Stomach (tissue), 8 donors: ENCODE measurements at regions not wholly inside any gene's neighbourhood (a gene's known extent, or its start where the extent isn't known, plus 50 kb on each side); places are given as distances from the start of the nearest gene placed in this dataset.

ENCODE experiments used
- DNase-seq, 2 donors: peaks; one replicate each; pipeline versions ENCODE4 v3.0.0 to v3.0.0-alpha.2; 2013 to 2019
- H3K27ac ChIP-seq, 5 donors: fragments of 200-600 bp in 4 of 5; sonication (generic) in 4 of 5; one replicate each; pipeline ENCODE4 v1.5.1; 2013 to 2019; ENCODE audit warnings: mild to moderate bottlenecking in 1 of 5, moderate library complexity in 1 of 5
- H3K27me3 ChIP-seq, 3 donors: fragments of 200-600 bp; sonication (generic); one replicate each; pipeline ENCODE4 v1.5.1; 2017 to 2019; ENCODE audit warnings: mixed run types in 1 of 3
- H3K36me3 ChIP-seq, 4 donors: fragments of 200-600 bp; sonication (generic); 1 replicate in 3 of 4; 2 replicates in 1 of 4; pipeline ENCODE4 v1.5.1; 2016 to 2019
- H3K4me1 ChIP-seq, 4 donors: fragments of 200-600 bp; sonication (generic); one replicate each; pipeline ENCODE4 v1.5.1; 2016 to 2019
- H3K4me3 ChIP-seq, 4 donors: fragments of 200-600 bp; sonication (generic) in 3 of 4; one replicate each; pipeline ENCODE4 v1.5.1; 2016 to 2019; ENCODE audit warnings: mild to moderate bottlenecking in 1 of 4
- H3K9me3 ChIP-seq, 4 donors: fragments of 200-600 bp; sonication (generic); one replicate each; pipeline ENCODE4 v1.5.1; 2016 to 2019
- EP300 ChIP-seq: sonication (generic); formaldehyde crosslinking; IDR thresholded peaks from one replicate; pipeline ENCODE4 v1.6.1; 2017; ENCODE audit warnings: antibody characterized with exemption
- POLR2A ChIP-seq, 4 donors: fragments of 450-650 bp; IDR thresholded peaks; one replicate each; pipeline ENCODE4 v1.6.1; 2016; ENCODE audit warnings: antibody characterized with exemption in 4 of 4, control low read depth in 2 of 4, mild to moderate bottlenecking in 1 of 4, moderate library complexity in 1 of 4
- POLR2AphosphoS5 ChIP-seq, 3 donors: sonication (generic); formaldehyde crosslinking; IDR thresholded peaks; one replicate each; pipeline ENCODE4 v1.6.1; 2016; ENCODE audit warnings: antibody characterized with exemption in 3 of 3
- WGBS, 5 donors: extraction: QIAGEN DNeasy Blood & Tissue Kit in 3 of 5; methylation state at CpG; one replicate each; pipeline versions ENCODE4 v1.1.5 to v1.1.7; 2013 to 2018; 5-methylcytosine and 5-hydroxymethylcytosine counted together
- intact Hi-C: fragments of 100-400 bp; cut with DNase I; formaldehyde crosslinking; loops from one replicate; pipeline ENCODE4 v1.15.1; 2023; ENCODE audit warnings: low total_unique reads
- TF ChIP-seq, protein P1 (sequence below), 7 experiments: fragments of 450-650 bp in 4 of 7; fragments of 200-600 bp in 3 of 7; sonication (generic) in 3 of 7; IDR thresholded peaks; one replicate each; pipeline ENCODE4 v1.5.1; 2016 to 2019; ENCODE audit warnings: antibody characterized with exemption in 7 of 7, control low read depth in 2 of 7, mild to moderate bottlenecking in 1 of 7
- donor health status: healthy with polysubstance abuse.
- donor health status: Bipolar disorder and iron deficiency.
- donor health status: healthy.

DNA sequence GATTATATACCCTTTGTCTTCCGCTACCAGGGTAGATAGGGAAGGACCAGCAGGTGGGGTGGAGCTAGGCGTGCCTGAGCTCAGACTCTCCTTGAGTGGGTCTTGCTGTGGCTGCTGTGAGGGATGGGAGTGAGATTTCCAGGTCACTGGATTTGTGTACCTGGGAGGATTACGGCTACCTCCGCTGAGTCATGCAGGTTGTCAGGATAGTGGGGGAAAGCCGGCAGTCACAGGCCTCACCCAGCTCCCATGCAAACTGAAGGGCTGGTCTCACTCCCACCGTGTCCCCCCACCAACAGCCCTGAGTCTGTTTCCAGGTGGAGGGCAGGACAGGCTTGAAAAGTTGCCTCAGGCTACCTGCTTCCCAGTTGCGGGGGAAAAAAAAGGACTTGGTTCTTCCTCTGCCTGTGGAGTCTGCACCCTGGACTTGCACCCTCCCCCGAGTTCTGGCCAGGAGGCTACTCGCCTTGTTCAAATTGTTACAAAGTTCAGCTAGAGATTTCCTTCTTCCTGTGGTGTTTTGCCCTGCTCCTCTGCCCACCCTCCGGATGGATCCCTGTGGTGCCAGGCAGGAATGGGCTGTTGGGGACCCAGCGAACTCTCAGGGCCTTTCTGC lies 268.3 kb downstream of the VAPA start:
- no peak overlapping the region for H3K27ac ChIP-seq
- intact Hi-C loops: no loop called here
- TF ChIP-seq POLR2A (IDR thresholded peaks at IDR 0.05): no peak
- TF ChIP-seq, protein P1, sequence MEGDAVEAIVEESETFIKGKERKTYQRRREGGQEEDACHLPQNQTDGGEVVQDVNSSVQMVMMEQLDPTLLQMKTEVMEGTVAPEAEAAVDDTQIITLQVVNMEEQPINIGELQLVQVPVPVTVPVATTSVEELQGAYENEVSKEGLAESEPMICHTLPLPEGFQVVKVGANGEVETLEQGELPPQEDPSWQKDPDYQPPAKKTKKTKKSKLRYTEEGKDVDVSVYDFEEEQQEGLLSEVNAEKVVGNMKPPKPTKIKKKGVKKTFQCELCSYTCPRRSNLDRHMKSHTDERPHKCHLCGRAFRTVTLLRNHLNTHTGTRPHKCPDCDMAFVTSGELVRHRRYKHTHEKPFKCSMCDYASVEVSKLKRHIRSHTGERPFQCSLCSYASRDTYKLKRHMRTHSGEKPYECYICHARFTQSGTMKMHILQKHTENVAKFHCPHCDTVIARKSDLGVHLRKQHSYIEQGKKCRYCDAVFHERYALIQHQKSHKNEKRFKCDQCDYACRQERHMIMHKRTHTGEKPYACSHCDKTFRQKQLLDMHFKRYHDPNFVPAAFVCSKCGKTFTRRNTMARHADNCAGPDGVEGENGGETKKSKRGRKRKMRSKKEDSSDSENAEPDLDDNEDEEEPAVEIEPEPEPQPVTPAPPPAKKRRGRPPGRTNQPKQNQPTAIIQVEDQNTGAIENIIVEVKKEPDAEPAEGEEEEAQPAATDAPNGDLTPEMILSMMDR (IDR thresholded peaks at IDR 0.05): no peak
- no peak for TF ChIP-seq EP300
- TF ChIP-seq POLR2AphosphoS5 (IDR thresholded peaks at IDR 0.05): no peak
- H3K36me3 ChIP-seq: no peaks in the 10 kb centered on the region
- WGBS, 5 donors: 75 to 87% (median 76%) methylated on average over 10 to 11 of the region's 11 CpGs
- no peaks in the 10 kb centered on the region for H3K9me3 ChIP-seq
- no peak overlapping the region for H3K4me3 ChIP-seq
- peak in 1 of 2 donors; percentile 30 for DNase-seq
- H3K27me3 ChIP-seq: no peaks in the 10 kb centered on the region
- H3K4me1 ChIP-seq: no peaks in the 10 kb centered on the region

DNA sequence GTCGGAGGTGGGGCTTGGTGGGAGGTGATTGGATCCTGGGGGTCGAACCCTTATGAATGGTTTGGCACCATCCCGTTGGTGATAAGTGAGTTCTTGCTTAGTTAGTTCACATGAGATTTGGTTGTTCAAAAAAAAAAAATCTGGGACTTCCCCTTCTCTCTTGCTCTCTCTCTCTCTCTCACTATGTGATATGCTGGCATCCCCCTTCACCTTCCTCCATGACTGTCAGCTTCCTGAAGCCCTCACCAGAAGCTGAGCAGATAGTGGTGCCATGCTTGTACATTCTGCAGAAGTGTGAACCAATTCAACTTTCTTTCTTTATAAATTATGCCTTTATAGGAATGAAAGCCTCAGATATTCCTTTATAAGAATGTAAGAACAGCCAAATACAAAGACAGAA lies 269.7 kb upstream of the APCDD1 start:
- Histone ChIP-seq H3K4me3 (no peak overlapping the region), H3K4me1 (peaks cover 10 to 18% (median 13%) of the 10 kb centered on the region in 4 donors), H3K27ac (no peak overlapping the region), H3K9me3 (no peaks in the 10 kb centered on the region), H3K36me3 (no peaks in the 10 kb centered on the region), H3K27me3 (no peaks in the 10 kb centered on the region)
- TF ChIP-seq, protein P1 (IDR thresholded peaks at IDR 0.05): no peak
- TF ChIP-seq POLR2A (IDR thresholded peaks at IDR 0.05) (no peak), EP300 (no peak), POLR2AphosphoS5 (IDR thresholded peaks at IDR 0.05) (no peak)
- WGBS, 5 donors: 80 to 90% (median 84%) methylated on average over 3 of the region's 3 CpGs
- no peak for DNase-seq
- intact Hi-C loops: no loop called here

- 30 to 66% (median 47%) methylated on average over 9 to 10 of the region's 10 CpGs for WGBS, 5 donors
- H3K4me3 ChIP-seq: no peak overlapping the region
- no peaks in the 10 kb centered on the region for H3K27me3 ChIP-seq
- TF ChIP-seq POLR2A (IDR thresholded peaks at IDR 0.05) (no peak), POLR2AphosphoS5 (IDR thresholded peaks at IDR 0.05) (no peak), EP300 (no peak)
- TF ChIP-seq, protein P1 (IDR thresholded peaks at IDR 0.05): no peak
- no peak for DNase-seq
- intact Hi-C loops: no loop called here
- H3K27ac ChIP-seq: peak overlapping the region in 3 of 5 donors; percentile 11 to 54 (median 19)
- peaks cover 10 to 20% (median 14%) of the 10 kb centered on the region in 4 donors for H3K4me1 ChIP-seq
- no peaks in the 10 kb centered on the region for H3K36me3 ChIP-seq
- H3K9me3 ChIP-seq: no peaks in the 10 kb centered on the region
These were observed 265.2 kb upstream of the APCDD1 start for GRCh38 chr18:10188971-10189810.

DNA sequence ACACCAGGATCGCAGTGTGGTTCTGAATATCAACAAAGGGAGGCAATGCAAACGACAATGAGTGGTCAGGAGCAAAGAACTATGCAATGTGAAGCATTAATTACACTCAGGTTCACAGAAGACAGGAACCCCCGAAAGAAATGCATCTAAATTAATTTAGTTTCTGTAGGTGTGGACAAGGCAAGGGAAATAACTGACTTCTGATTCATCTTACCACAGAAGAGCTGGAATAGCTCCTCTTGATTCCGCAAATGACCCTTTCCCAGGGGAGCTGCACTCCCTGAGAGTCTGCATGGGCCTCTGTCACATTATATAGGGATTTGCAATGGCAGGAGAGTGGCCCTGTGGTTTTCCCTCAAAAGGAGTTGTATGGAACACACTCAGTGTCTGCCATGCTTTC lies 263.9 kb upstream of the APCDD1 start:
- 85 to 93% (median 91%) methylated on average over 4 of the region's 4 CpGs for WGBS, 5 donors
- Histone ChIP-seq H3K27ac (no peak overlapping the region), H3K4me3 (no peak overlapping the region), H3K9me3 (no peaks in the 10 kb centered on the region), H3K4me1 (peaks cover 10 to 20% (median 14%) of the 10 kb centered on the region in 4 donors), H3K36me3 (no peaks in the 10 kb centered on the region), H3K27me3 (no peaks in the 10 kb centered on the region)
- TF ChIP-seq, protein P1 (IDR thresholded peaks at IDR 0.05): no peak
- TF ChIP-seq POLR2A (IDR thresholded peaks at IDR 0.05) (no peak), EP300 (no peak), POLR2AphosphoS5 (IDR thresholded peaks at IDR 0.05) (no peak)
- intact Hi-C loops: no loop called here
- no peak for DNase-seq
